NCI-H345 (cell line): ENCODE measurements at regions not wholly inside any gene's neighbourhood (a gene's known extent, or its start where the extent isn't known, plus 50 kb on each side); places are given as distances from the start of the nearest gene placed in this dataset.
"Not testable (repeated sequence)": the region's sequence is repeated elsewhere in the genome, so short reads cannot be mapped to it uniquely, and the experiment has no call there.

Experiments
- DNase-seq: peaks from one replicate; lab custom pipeline; 2025; lab: John Stamatoyannopoulos, UW

DNA sequence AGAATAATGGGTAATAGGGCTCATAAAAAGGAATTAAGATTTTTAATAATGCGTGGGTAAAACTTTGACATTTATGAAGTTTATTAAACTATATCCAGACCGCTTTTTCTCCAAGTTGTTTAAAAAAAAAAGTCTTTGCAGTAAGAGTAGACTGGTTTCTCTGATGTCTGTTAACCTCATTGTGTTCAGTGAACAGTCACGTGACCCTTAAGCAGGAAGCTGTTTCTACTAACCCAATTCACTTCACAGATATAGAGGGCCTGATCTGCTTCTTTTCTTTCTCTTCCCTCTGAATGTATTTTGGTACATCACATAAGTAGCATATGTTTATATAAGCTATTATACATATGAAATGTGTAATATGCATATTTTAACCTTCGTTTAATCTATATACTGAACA, 1011.3 kb upstream of the CELF4 start:
- DNase-seq = no peak

DNA sequence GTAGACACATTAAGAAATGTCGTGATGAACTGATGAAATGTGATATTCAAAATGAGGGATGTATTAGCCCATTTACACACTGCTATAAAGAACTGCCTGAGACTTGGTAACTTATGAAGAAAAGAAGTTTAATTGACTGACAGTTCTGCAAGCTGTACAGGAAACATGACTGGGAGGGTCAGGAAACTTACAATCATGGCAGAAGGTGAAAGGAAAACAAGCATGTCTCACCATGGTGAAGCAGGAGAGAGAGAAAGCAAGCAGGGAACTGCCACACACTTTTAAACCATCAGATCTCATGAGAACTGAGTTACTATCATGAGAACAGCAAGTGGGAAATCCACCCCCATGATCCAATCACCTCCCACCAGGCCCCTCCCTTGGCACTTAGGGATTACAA, 1010.8 kb upstream of the CELF4 start:
- DNase-seq = no peak

DNA sequence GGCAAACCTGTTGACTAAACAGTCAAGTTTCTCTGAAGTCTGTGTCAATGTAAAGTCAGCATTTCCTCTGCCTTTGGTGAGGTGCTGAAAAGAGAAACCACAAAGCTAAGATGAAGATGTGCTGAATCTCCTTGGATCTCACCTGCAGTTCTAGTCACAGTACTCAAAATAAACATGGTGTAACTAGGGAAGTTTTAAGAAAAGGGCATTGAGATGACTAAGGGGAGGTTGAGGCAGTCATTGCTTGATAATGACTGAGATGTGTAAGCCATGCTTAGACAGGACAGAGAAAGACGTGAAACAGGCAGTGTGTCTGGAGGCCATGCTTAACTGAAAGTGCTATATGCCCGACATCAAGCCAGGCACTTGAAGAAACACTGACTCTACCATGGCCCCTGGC, 1010.0 kb upstream of the CELF4 start:
- no peak for DNase-seq

DNA sequence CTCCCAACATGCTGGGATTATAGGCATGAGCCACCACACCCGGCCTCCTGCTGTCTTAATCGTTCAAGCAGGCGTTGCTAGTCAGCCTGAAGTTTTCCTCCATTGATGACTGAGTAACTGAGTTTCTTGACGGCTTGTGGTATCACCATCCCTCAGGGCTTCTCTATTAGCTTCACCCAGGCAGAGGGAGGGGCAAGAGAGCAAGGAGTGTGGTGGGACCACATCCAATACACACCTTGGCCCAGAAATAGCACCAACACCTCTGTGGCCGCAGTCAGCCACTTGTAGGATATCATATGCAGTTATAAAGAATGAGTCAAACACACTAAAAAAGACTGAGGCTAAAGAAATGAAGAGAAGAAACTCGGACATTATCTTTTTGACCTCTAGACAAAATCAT, 1009.4 kb upstream of the CELF4 start:
- DNase-seq = no peak

DNA sequence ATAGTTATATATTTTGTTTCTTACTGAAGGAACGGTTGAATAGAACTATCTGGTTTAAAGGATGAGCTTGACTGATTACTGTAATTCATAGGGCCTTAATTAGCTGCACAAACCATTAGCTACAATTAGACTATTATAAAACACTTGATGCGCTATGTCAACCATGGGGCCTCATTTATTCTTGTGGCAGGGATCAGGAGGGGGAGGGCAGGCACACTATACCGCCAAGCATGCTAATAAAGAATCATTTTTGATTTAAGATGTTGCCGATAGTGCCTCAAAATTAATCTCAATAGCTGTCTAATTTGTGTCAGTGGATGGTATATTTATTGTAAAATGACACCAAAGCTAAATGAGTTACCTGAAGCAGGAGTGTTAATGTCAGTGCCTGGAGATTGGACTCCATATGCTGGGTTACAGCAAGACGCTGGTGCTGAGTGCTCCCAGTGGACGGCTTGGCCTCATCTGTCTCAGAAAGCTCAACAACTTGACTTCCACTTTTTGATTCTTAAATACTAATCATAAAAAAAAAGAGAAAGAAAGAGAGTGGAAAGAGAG, 1007.0 kb upstream of the CELF4 start:
- no peak for DNase-seq

DNA sequence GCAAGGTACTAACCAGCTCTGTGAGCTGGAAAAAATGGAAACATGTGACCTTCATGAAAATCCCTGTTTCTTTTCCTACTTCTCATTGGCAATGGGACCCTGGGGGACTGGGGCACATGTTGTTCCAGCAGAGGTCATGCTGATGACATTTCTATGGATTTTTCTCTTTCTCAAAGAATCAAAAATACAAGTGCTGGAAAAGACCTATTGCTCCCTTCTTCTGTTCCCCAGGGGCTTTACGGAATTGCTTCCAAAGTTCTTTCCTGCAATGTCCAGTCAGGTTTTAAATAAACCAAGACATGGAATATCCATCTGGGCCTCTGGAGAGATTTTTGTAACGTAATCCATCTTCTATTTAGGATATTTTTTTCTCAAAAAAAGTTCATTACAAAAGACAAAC, 1006.1 kb upstream of the CELF4 start:
- DNase-seq = no peak

DNA sequence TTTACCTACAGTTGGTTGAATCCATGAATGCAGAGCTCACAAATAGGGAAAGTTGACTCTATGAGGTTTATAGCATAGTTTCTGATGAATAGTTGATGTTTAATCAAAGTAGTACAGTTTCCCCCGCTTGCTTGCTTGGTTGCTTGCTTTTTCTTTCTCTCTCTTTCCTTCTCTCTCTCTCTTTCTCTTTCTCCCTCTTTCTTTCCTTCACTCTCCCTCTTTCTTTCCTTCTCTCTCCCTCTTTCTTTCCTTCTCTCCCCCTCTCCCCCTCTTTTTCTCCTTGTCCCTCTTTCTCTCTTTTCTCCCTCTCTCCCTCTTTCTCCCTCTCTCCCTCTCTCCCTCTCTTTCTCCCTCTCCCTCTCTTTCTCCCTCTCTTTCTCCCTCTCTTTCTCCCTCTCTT, 999.9 kb upstream of the CELF4 start:
- no peak for DNase-seq

DNA sequence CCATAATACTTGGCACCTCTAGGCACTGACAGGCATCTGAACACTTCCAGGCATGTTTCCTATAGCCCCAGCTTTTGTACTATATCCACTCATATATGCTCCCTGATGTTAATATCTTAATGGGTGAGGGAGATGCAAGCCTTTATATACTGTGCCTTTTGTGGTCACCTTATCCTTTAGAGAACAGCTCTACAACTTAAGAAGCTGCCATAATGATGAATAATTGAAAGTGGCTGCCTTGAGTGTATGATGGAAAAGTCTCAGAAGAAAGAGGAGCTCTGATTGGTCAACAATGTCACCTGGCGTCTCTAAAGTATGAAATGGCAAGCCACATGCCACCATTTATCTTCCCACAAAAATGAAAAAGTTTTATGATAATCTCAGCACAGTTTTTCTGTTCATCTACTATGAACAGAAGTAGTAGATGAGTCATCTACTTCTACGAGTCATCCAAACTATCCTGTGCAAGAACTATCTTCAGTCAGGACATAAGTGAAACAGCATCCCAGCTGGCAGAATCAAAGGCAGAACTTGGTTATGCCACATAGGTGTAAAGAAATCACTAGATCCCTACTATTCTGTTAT, 997.9 kb upstream of the CELF4 start:
- DNase-seq = no peak

DNA sequence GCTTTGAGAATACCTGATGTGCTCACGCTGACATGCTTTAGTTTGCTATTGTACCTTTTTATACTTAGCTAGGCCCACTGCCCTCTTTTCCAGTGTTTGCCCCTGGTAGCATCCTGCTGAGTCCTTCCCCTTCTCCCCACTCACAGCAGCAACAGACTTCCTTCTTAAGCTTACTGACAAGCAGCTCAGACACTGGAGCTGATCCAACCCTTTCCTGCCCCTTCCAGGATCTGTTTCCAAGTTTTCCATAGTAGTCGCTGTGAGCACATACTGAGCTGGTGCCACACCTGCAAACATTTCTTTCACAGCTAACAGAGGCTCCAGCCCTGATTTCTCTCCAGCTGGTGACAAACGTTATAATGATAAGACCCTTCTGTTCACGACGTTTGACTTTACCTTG, 991.4 kb upstream of the CELF4 start:
- DNase-seq = no peak

DNA sequence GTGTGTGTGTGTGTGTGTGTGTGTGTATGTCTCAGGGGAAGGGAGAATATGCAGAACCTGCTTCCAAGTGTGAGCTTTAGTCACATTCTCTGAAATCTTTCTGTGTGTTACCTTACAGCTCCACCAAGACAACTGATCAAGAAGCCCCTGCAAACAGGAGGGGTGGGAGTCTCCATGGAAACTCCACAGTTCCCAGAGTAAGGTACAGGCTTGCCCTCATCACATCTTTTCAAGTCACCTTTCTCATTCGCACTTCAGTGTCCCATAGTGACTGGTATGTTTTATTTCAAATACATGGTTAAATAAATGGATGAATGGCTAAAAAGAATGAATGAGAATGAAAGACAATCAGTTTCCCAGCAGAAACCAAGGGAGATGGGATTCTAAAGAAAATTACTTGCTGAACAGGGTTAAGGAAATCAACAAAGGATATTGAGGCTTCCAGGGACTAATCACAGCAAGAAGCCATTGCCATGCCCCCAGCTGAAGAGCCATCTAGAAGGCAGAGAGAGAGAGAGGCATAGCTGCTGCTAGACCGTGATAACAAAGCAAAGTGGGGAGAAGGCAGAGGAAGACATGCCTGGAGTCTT, 987.2 kb upstream of the CELF4 start:
- no peak for DNase-seq

DNA sequence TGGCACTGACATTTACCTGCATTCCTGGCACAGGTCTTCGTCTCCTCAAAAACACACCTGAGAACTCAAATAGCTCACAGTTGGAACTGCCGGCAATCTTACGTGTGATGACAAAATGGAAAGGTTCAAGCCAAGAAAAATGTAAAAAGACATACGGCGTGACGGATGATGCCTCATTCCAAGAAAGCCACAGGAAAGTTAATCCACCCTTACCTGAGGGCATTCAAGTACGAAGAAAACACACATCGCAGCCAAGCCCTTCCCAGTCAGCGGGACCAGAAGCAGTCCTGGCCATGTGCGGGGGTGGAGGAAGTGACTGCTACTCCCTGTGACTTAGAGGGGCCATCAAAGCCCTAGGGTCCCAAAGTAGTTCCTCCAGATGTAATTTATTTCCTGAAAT, 986.3 kb upstream of the CELF4 start:
- DNase-seq = no peak

DNA sequence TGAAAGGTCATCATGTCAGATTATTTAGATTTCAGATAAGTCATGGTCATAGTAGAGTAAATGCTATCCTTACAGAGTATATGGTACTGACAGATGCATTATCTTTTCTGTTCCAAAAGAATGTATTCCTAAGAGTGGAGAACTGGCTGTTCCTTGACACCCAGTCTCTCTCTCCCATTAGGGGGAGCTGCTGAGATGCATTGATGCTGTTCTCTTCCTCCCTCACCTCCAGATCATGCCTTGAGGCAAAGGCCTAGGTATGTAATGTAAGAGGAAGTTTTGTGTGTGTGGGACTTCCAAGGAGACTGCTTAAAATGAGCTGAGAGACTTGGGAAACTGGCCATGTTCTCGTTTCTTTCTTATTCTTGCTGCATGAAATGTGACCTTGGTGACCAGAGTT, 979.5 kb upstream of the CELF4 start:
- DNase-seq = no peak

DNA sequence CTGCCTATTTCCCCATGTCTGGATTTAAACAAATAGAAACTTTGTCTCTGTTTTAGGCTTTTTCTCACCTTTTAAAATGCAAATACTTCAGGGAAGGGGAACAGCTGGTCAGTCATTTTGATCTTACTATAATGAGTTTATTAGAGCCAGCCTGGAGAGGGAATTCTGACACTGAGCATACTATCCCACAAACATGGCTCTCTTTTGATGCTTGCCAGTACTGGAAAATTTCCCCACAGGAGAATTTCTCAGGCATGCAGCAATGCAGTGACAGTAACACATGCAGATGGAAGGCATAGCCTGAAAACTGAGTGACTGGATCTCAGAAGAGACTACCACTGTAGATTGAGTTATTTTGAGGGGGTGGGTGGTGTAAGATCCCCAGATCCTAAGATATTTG, 974.3 kb upstream of the CELF4 start:
- DNase-seq = no peak

DNA sequence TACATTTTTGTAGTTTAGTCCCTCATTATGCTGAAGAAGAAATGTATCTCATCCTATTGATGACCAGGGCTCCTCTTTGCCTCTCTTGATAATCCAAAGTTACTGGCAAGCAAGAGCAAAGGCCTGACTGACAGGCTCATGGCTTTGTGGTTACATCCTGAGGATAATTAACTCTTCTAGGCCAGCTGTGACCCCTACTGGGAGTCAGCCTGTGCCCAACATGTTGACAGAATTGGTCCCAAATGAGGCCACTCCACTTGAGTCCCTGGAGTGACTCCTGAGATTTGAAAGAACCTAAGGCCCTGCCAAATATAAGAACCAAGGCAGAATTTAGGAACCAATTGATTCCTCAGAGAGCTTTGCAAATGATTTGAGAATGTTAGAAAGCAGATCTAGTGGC, 973.8 kb upstream of the CELF4 start:
- DNase-seq = peak; percentile 13

DNA sequence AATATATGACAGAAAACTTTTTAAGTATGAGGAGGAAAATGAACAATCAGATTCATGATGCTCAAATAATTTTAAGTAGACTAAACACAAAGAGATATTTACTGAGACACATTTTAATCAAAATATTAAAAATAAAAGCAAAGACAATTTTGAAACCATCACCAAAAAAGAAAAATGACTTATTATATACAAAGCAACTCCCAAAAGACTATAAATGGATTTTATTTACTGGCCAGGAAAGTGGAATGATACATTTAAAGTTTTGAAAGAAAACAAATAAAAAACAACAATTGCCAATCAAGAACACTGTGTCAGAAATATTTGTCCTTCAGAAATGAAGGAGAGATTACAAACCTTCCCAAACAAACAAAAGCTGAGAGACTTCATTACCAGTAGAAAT, 968.5 kb upstream of the CELF4 start:
- no peak for DNase-seq

DNA sequence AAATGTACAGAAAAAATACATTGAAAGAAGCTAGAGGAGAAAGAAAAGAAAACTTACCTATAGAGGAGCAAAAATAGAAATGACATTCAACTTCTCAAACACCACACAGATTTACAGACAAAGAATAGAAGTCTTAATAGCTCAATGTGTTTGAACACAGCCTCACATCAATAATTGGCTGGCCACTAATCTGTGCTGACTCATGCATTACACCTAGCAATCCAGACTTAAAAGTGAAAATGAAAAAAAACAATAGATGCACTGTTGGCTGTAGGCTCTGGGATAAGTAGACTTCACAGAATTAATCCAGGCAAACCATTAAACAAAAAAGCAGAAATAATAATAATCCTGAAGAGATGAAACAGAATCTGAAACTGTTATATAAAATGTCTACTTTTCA, 961.3 kb upstream of the CELF4 start:
- no peak for DNase-seq

DNA sequence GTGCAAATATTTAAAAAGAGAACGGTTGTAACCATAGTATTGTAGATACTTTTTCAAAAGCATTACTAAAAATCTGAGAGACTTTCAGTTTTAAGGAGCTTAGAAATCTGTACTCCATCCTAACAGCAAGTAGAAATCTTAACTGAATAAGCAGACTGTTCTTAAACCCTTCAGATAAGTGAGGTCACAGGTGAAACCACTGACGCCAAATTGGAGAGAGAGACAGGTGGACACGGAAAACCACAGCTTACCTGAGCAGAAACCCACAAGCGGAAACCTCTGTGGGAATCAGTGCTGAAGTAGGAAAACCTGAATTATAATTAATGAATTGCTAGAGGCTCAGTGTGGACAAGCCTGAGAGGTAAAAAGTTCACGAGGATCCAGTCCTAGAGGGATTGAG, 959.4 kb upstream of the CELF4 start:
- DNase-seq = no peak

DNA sequence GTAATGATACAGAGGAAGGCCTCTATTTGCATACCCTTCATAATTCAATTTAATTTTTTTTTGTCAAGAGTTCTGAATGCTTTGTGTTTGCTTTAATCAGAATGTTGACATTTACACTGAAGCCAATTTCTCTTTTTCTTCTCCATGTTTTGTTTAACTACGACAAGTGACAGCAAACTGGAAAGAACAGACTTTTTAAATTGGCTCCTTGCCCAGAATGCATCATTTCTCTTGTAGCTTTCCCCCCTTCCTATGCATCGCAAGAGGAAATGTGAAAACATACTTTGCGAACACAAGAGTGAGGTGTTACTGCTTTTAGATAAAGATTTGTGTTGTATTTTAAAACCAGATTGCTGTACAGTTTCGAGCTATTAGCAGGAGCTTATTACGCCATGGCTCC, 955.2 kb upstream of the CELF4 start:
- peak; percentile 79 for DNase-seq

DNA sequence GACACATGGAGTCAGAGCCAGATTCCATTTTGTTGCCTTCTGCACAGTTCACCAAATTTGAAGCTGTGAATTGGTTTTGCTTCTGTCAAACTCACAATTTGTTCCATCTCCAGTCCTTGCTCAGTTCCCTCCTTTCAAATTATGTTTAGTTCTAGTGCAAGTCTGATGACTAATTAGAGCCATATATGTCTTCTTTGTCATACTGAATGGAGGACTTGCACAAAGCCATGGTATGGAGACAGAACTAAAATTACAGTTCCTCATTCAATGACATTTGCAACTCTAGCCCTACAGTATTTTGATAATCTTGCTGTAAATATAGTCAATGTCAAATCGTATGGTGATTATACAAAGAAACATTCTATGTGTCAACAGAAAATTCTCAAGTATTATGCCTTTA, 936.9 kb upstream of the CELF4 start:
- DNase-seq = no peak

DNA sequence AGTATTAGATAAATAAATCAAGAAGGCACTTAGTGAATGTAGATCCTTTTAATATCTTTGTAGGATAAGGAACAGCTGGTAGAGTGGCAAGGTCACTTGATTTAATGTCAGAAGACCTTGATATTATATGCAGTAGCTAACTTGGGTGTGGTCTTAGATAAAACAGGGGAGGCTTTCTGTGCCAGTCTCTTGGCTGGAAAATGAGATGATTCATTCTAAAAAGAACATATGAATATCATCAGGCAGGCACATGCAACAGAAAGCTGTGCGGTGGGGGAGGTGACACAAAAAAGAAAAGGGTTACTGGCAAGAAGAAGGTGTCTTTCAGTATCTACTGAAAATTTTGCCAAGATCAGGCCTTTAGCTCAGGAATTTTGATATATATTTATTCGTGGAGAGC, 931.7 kb upstream of the CELF4 start:
- DNase-seq = no peak

DNA sequence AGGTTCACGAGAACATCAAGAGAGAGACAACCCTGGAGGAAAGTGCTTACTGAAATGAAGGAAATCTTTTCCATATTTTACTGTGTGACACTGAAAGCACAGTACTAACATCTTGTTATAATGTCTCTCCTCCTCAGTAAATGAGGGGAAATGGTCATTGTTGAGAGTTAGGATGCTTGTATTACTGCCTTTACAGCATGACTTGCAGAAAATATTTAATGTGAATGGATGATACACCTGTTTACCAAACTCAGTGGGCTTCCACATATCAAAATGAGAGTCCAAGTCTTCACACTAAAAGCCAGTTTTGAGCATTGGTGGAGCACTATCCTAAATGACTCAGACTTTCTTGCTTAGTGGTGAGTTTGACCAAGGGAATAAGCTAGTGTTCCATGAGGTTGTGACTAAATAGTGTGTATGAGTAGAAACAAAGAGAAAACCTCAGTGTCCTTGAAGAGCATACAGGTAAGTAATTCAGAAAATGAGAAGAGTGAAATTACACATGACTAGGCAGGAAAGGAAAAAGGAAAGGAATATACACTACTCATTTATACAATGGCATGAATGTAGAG, 930.7 kb upstream of the CELF4 start:
- no peak for DNase-seq

DNA sequence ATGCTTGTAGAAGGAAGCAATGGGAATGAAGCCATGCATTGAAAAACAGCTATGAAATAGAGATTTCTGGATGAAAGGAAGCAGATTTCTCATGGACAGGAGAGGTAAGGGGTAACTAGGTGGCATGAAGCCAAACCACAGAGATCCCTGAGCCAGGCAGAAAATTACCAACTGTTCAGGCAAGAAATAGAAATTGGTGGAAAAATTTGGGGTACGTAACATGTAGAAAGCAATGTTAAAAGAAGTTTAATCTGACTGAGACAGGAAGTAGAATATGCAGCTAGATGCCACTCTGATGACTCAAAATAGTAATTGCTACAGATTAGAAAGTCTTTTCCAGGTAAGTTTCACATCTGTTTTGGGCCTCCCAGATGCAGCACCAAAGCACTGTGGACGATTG, 928.5 kb upstream of the CELF4 start:
- no peak for DNase-seq

DNA sequence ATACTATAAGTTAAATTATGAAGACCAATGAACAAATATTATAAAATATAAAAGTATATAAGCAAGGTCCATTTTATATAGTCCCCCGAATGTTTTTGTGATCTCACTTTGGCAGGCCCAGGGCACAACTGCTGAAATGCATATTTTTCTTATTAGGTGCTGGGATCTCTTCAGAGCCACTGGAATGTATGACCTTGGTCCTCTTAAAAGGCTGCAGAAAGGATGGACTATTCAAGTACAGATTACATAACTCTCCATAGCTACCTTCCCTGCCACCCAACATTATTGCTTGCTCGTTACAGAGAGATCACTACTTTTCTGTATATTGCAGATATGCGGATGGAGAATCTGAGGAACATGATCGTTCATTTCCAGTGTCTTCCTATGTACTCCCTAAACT, 925.6 kb upstream of the CELF4 start:
- DNase-seq = no peak

DNA sequence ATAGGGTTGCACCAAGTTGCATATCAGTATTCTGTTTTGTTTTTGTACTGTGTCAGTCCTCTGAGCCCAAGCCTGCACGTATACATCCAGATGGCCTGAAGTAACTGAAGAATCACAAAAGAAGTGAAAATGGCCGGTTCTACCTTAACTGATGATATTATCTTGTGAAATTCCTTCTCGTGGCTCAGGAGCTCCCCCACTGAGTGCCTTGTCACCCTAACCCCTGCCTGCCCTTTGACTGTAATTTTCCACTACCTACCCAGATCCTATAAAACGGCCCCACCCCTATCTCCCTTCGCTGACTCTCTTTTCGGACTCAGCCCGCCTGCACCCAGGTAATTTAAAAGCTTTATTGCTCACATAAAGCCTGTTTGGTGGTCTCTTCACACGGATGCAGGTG, 924.1 kb upstream of the CELF4 start:
- not testable (repeated sequence) for DNase-seq
